Glutamatergic neuron (in vitro differentiated cells): ENCODE measurements at regions not wholly inside any gene's neighbourhood (a gene's known extent, or its start where the extent isn't known, plus 50 kb on each side); places are given as distances from the start of the nearest gene placed in this dataset.

ENCODE experiments used
- DNase-seq: peaks from one replicate; pipeline ENCODE4 v3.0.0; 2022
- H3K27ac Mint-ChIP-seq: one replicate; pipeline ENCODE4 v1.8.0; 2020; ENCODE audit warnings: mild to moderate bottlenecking, mixed read lengths, inconsistent platforms; ENCODE audit not compliant: unreplicated experiment
- H3K27me3 Mint-ChIP-seq: one replicate; pipeline ENCODE4 v1.8.0; 2020; ENCODE audit warnings: mild to moderate bottlenecking, moderate library complexity, mixed read lengths, inconsistent platforms; ENCODE audit not compliant: unreplicated experiment
- H3K36me3 Mint-ChIP-seq: one replicate; pipeline ENCODE4 v1.8.0; 2020; ENCODE audit warnings: mild to moderate bottlenecking, mixed read lengths, inconsistent platforms; ENCODE audit not compliant: unreplicated experiment
- H3K4me1 Mint-ChIP-seq: one replicate; pipeline ENCODE4 v1.8.0; 2020; ENCODE audit warnings: mild to moderate bottlenecking, low read depth, mixed read lengths, inconsistent platforms; ENCODE audit not compliant: unreplicated experiment
- H3K4me3 Mint-ChIP-seq: one replicate; pipeline ENCODE4 v1.8.0; 2020; ENCODE audit warnings: mild to moderate bottlenecking, mixed read lengths, inconsistent platforms; ENCODE audit not compliant: unreplicated experiment
- H3K9me3 Mint-ChIP-seq: one replicate; pipeline ENCODE4 v1.8.0; 2020; ENCODE audit warnings: mild to moderate bottlenecking, moderate library complexity, mixed read lengths, inconsistent platforms; ENCODE audit not compliant: unreplicated experiment
- TF ChIP-seq, protein P1 (sequence below): fragments of 200-600 bp; sonication (generic); IDR thresholded peaks from one replicate; pipeline ENCODE4 v1.5.0; 2021; ENCODE audit not compliant: partially characterized antibody, unreplicated experiment

DNA sequence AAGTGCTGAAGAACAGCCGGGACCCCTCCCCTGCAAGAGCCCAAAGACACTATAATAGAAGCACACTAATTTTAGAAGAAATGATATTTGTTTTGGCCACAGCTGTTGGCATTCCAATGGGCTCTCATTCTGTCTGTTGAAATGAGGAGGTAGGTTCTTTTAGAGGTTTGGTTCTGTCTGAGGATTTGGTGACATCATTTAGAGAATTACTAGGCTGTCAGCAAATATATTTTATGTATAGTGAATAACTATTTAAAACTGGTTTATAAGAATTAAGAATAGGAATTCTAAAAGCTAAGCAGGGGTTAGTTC is 200.7 kb upstream of the SLC38A2 start:
- Mint-ChIP-seq H3K36me3 (peaks cover 5% of the 10 kb centered on the region), H3K4me1 (no peaks in the 10 kb centered on the region), H3K4me3 (no peak overlapping the region), H3K9me3 (peaks cover 1% of the 10 kb centered on the region), H3K27ac (no peak overlapping the region), H3K27me3 (no peaks in the 10 kb centered on the region)
- TF ChIP-seq, protein P1, sequence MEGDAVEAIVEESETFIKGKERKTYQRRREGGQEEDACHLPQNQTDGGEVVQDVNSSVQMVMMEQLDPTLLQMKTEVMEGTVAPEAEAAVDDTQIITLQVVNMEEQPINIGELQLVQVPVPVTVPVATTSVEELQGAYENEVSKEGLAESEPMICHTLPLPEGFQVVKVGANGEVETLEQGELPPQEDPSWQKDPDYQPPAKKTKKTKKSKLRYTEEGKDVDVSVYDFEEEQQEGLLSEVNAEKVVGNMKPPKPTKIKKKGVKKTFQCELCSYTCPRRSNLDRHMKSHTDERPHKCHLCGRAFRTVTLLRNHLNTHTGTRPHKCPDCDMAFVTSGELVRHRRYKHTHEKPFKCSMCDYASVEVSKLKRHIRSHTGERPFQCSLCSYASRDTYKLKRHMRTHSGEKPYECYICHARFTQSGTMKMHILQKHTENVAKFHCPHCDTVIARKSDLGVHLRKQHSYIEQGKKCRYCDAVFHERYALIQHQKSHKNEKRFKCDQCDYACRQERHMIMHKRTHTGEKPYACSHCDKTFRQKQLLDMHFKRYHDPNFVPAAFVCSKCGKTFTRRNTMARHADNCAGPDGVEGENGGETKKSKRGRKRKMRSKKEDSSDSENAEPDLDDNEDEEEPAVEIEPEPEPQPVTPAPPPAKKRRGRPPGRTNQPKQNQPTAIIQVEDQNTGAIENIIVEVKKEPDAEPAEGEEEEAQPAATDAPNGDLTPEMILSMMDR, result no peak
- DNase-seq, result no peak

DNA sequence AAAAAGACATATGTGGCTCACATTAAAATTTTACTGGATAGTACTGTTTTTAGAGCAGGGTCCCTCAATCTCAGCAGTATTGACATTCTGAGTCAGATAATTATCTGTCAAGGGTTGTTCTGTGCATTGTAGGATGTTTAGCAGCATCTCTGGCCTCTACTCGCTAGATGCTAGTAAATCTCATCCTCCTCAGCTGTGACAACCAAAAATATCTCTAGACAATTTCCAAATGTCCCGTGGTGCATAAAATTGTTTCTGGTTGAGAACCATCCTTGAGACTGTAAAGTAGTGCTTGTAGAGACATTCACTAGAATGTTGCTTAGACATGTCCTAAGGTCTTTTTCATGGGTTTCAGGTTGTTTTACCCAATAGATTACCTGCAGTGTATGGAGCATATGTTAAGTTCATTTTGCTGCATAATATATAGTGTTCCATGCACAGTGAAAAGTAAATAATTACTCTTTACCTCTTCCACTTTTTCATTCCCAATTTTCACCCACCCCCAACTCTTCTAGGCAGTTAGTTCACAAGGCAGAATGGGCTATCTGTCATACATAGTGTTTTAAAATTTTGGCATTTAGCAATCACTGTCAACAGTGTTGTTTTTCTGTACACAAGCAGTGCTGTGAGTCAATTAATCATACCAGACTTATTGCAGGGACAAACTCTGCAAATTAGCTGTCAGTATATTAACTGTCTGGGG is 200.2 kb upstream of the SLC38A2 start:
- Mint-ChIP-seq H3K27me3 (no peaks in the 10 kb centered on the region), H3K36me3 (peaks cover 5% of the 10 kb centered on the region), H3K4me1 (no peaks in the 10 kb centered on the region), H3K4me3 (no peak overlapping the region), H3K27ac (no peak overlapping the region), H3K9me3 (peaks cover 1% of the 10 kb centered on the region)
- TF ChIP-seq, protein P1, result no peak
- no peak for DNase-seq

DNA sequence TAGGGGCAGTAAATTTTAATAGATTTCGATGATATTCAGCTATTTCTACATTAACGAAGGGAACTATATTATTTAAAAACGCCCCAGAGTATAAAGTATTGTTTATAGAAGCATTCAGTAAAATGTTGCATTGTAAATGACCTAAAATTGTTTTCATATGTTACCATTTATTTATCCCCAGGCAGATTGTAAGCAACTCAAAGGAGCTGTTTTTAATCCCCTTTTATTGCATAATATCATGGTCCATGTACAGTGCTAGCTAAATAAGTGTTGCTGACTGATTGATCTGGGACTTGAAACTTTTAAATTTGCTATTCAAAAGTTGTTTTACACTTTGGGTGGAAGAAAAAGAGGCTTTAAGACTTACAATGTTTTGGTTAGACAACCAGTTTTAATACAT is 199.0 kb upstream of the SLC38A2 start:
- Mint-ChIP-seq H3K27ac (no peak overlapping the region), H3K4me1 (no peaks in the 10 kb centered on the region), H3K4me3 (no peak overlapping the region), H3K9me3 (peaks cover 1% of the 10 kb centered on the region), H3K36me3 (peaks cover 5% of the 10 kb centered on the region), H3K27me3 (no peaks in the 10 kb centered on the region)
- TF ChIP-seq, protein P1, result no peak
- DNase-seq, result no peak

DNA sequence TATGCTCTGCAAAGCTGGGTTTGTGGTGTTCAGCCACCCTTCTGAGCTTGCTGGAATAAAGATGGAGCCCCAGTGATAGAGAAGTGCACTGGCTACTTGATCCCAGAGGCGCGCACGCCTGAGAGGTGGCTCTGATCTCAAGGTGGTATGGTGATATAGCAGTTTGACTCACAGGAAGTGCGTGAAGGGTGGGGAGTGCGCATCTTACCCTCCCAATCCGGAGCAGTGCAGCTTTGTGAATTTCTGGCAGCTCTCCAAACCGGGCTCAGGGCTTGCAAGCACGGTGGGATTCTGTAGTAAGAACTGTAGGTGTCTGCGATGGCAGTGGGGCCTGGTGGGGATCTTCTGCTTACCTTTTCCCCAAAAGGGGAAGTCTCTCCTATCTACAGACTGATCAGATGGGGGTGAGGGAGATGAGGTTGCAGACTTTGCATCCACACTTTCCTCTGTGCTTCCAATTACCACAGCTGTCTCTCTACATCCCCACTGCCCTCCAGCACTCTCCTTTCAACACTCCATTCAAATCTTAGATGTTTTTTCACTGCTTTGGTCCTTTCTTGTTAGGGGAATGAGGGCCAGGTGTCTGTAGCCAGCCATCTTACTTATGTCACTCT is 197.4 kb upstream of the SLC38A2 start:
- H3K4me1 Mint-ChIP-seq, result no peaks in the 10 kb centered on the region
- H3K36me3 Mint-ChIP-seq, result peaks cover 9% of the 10 kb centered on the region
- H3K4me3 Mint-ChIP-seq, result no peak overlapping the region
- TF ChIP-seq, protein P1, result no peak
- H3K27me3 Mint-ChIP-seq, result no peaks in the 10 kb centered on the region
- H3K9me3 Mint-ChIP-seq, result peaks cover 1% of the 10 kb centered on the region
- no peak for DNase-seq
- H3K27ac Mint-ChIP-seq, result no peak overlapping the region

DNA sequence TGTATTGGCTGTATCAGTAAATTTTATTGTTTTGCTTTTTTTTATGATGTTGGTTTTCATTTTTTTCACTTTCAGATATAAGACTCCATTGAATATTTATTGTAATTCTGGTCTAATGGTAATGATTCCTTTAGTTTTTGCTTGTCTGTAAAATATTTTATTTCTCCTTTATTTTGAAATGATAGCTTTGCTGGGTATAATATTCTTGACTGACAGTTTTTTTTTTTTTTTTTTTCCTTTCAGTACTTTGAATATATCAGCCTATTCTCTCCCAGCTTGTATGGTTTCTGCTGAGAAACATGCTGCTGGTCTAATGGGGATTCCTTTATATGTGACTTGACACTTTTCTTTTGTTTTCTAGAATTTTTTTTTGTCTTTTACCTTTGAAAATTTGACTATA is 195.1 kb upstream of the SLC38A2 start:
- H3K27me3 Mint-ChIP-seq, result no peaks in the 10 kb centered on the region
- H3K4me1 Mint-ChIP-seq, result no peaks in the 10 kb centered on the region
- H3K4me3 Mint-ChIP-seq, result no peak overlapping the region
- DNase-seq, result no peak
- TF ChIP-seq, protein P1, result no peak
- no peak overlapping the region for H3K27ac Mint-ChIP-seq
- H3K9me3 Mint-ChIP-seq, result peaks cover 1% of the 10 kb centered on the region
- H3K36me3 Mint-ChIP-seq, result peaks cover 9% of the 10 kb centered on the region
